ENCODE measurements at regions not wholly inside any gene's neighbourhood (a gene's known extent, or its start where the extent isn't known, plus 50 kb on each side); places are given as distances from the start of the nearest gene placed in this dataset.
"Not testable (repeated sequence)": the region's sequence is repeated elsewhere in the genome, so short reads cannot be mapped to it uniquely, and the experiment has no call there.

DNA sequence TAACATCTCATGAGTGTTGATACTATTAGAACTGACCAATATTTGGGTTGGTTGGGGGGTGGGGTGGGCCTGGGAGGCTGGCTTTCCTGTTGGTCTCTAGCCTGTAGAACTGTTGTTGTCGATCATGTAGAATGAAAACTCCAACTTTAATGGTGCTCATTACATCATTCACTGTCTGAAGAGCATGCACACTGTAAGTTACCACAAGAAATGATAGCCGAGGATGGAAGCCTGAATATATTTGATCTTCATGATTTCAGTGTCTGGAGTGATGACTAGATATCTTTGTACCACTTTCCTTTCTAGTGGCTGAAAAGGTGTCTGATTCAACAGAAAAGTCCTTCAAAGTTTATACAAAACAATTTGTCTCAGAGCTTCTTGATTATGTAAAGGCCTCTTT is 123.6 kb downstream of the XCL2 start:
- no peak for DNase-seq (ENCODE audit: low spot score)

DNA sequence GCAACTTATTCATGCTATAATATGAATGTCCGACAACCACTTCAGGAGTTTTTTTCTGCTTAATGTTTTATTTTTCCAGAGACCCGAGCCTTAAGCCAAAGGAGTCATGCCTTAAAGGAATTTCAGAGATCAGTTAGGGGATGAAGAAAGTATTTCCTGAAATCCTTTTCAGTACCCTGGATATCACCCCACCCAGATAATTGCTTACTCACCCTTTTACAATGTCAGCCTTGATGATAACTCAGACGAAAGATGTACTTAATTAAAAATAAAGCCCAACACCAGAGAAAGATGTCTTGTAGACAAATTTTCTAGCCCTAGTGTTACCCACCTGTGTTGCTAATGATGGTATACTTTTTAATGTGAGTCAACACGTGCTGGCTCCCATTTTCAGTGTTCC is 124.1 kb downstream of the XCL2 start:
- no peak for DNase-seq (ENCODE audit: low spot score)

DNA sequence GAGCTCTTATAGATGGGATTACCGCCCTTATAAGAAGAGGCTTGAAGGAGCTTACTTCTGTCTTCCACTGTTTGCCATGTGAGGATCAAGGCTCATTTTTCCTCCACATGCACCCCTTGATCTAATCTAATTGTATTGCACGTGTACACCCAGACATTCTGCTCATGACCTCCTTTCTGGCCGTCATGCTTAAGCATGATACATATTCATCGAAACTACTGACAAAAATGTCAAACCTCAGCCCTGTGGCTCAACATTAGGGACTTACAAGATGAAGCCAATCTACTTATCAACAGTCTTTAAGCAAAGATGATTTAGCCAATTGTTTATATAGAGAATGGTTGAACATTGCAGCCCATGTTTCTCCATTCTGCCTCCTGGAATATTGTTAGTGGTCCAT is 127.6 kb downstream of the XCL2 start:
- no peak for DNase-seq (ENCODE audit: low spot score)

DNA sequence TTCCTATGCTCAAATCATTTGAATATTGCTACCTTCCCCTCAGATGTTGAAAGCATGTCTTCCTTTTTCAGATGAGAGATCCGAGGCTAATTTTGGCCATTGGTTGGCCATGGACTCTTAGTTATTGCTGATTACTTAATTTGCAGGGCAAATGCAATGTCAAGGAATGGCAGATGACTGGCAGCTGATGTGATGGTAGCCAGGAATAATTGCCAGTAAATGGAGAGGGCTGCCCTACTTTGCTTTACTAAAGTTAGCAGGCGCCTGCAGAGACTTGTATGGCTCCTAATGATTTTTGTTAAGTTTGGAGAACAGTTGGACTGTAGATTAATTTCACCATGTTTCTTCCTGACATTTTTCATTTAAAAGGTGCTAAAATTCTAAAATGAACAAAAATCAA is 128.9 kb downstream of the XCL2 start:
- DNase-seq (ENCODE audit: low spot score) = no peak

DNA sequence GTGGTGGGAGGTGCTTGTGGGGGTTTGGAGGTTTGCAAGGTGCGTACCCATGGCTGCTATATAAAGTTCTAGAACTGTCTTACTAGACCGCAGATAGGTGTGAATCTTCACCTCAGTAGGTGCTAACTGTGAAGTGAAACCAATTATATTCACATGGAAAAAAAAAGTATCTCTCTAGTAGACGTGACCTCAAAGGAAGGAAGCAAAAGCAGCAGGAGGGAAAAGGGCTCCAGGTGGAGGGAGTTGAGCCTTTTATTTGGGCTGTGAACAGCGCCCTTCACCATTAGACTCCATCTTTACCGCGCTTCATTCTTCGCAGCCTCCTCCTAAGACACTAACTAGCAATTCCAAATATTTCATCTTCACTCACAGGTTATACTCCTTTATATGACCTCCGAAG is 129.8 kb downstream of the TBX19 start:
- DNase-seq (ENCODE audit: low spot score) = no peak

DNA sequence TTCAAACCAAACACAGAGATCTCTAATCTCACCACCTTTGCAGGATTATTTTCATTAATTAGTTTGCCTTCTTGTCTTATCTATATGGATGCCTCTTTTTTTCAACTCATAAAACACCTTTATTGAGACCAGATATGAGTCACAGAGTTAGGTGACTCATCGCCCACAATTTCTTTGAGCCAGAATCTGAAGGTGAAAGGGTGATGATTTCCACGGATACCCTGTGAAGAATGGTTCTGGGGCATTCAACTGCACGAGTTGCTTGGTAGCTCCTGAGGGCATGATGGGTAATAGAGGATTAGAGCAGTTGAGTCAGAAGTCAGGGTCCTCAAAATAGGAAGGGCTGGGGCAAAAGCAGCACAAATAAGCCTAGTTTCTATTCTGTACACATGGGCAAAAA is 128.2 kb downstream of the TBX19 start:
- no peak for DNase-seq (ENCODE audit: low spot score)

DNA sequence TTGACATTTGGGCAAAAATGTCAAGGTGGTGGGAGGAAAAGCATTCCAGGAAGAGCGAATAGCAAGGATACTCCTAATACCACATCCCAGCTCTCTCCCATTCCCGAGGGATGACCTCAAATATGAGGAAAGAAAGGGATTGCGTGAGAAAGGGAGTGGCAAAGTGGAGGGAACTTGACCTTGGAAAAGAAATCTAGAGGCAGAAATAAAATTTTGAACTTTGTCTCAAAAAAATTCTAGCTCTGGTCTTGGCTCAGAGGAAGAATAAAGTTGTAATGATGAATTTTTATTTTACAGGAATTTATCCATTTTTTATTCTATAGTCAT is 127.8 kb downstream of the TBX19 start:
- DNase-seq (ENCODE audit: low spot score) = no peak

DNA sequence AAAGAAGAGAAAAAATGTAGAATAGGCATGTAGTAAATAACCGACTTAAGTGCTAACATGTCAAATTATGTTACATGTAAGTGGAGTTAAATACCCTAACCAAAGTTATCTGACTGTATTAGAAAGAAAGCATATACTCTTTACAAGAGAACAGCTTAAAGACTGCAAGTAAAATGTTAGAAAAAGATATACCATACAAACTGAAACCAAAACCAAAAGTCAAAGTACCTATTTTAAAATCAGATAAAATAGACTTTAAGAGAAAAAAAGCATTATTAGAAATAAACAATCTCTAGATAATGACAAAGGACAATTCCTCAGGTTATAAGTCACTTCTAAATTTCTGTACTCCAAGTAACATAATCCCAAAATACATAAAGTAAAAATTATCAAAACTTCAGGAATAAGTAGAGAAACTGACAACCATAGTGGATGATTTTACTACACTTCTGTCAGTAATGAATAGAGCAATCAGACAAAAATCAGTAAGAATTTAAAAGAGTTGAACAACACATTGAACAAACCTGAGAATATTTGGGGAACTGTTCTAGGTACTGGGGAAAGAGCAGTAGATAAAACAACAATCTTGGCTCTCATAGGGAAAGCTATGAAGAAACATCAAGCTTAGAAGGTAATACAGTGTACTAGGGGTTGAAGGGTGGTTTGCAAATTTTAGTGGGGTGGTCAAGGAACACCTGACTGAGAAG is 127.3 kb downstream of the TBX19 start:
- DNase-seq (ENCODE audit: low spot score) = no peak

DNA sequence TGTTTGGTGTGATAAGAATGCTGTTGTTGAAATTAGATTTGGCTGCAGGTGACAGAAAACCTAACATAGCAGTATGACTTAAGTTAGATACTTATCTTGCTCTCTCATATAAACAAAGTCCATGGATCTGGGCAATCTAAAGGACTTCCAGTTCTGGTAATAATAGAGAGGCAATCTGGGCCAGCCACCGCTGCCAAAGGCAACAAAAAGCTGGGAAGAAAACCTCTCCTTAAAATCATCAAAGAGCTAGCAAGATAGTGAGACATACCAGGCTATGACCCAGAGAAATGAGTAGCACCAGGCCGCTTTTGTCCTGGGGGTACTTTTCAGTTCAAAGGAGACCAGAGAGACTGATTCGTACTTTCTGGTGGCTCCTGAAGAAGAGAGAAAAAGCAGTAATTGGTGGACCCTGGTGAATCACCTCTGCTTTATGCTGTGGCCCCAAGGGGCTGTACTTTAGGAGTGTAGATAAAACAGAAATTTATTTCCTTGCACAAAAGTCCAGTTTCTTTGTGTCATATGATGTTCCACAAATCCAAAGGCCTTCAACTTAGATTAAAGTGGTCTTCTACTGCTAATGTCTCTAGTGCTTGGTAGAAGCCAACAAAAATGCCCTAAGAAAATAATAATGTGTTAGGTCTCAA is 125.4 kb downstream of the TBX19 start:
- DNase-seq (ENCODE audit: low spot score) = no peak

DNA sequence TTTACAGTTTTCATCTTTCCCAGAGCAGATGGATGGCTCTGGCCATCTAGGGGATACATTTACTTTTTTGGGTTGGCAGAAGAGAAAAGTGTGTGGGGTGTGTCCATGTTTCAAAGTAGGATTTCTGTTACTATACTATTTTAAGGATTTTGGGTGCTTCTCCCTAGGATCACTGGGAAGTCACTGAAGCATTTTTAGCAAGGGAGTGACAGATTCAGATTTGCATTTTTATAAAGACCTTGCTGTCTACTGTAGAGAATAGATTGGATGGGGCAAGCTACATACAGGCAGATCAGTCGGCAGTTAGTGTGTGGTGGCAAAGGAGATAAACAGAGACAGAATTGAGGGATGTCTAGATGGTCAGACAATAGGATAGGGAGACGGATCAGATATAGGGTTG is 122.5 kb downstream of the TBX19 start:
- no peak for DNase-seq (ENCODE audit: low spot score)

DNA sequence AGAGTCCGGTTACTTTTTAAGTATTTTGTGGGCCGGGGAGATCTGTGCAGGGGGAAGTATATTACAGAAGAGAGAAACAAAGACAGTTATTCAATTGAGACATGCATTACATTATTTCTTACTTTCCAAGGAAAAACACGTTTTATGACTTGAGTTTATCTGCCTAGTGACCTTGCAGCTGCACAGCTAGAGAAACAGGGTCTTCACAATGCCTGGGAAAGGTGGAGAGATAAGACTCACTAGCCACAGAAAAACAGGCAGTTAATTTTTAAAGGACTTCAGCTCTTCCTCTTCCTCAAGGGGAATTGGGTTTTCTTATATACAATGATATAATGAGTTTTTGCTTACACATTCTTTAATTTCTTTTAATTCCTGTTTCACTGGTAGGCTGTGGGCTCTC is 121.8 kb downstream of the TBX19 start:
- DNase-seq (ENCODE audit: low spot score) = not testable (repeated sequence)

DNA sequence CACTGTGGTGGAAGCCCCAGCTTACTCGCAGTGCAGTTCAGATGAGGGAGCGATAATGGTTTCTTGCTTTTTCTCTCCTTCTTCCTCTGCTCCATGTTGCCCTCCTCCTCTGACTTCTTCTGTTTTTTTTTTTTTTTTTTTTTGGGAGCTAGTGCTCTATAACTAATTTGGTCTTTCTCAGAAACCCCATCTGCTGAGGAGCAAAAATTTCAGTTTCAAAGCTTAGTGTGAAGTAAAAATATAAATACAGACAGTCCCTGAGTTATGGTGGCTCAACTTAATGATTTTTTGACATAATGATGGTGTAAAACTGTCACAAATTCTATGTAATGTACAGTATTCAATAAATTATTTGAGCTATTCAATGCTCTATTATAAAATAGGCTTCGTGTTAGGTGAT is 120.7 kb downstream of the TBX19 start:
- no peak for DNase-seq (ENCODE audit: low spot score)

DNA sequence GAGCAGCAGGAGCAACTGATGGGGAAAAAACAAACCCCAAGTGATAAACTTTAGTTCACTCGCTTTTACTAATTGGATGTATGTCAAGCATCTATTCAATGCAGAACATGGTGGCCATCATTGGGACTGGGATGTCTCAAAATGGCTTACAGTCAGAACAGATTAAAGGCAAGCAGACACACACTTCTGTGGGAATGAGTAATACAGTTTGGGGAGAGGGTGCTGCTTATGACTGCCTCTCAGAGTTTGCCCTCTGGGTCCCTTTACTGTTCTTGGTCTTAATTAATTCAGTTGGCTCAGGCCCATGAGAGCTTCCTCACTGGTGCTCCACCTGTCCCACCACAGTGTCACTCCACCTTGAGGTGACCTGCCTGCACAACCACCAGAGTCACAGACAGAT is 119.5 kb downstream of the TBX19 start:
- no peak for DNase-seq (ENCODE audit: low spot score)

DNA sequence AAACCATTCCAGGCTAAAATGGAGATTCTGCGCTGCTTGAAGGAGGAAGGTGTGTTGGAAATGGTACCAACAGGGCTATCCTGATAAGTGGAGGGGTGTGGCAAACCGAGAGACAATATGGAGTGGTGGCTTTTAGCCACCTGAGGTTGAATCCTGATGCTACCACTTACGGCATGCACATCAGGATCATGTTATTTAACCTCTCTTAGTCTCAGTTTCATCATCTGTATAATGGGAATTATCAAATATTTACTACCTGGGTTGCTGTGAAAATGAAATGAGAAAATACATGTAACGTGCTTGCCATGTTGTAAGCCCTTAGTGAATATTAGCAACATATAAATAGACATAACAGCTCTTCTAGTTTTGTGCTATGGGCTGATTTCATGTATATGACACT is 117.1 kb downstream of the TBX19 start:
- no peak for DNase-seq (ENCODE audit: low spot score)

DNA sequence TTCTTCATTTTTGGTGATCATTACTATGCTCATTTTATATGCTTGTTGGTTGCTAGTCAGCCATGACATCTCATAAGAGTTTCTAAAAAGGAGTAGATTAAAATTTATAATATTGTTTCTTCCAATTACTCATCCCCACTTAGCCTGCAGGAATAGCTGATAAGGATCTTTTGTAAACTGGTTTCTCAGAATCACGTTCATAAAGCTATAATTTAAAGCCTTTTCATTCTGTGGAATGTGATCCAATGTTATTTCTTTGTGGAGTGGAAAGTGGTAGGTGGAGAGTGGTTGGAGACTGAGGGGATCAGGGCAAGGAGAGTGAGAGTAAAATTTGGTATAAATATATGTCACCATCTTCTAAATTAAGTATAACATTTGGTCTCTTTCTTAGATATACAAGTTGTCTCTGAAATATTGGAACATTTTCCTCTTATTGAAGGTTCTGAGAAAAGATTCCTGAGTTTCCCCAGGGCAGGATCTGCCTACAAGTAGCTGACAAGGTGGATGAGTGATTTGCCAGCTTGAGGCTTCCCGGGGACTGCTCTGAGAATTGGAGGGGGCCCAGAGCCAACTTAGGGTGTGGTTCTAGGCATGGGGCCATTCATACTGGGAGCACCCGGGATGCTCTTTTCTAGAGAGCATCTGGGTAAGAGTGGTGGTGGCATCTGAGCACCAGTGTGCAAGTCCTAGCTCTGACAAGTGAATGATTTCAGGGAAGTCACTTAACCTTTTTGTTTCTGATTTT is 116.4 kb downstream of the TBX19 start:
- no peak for DNase-seq (ENCODE audit: low spot score)

DNA sequence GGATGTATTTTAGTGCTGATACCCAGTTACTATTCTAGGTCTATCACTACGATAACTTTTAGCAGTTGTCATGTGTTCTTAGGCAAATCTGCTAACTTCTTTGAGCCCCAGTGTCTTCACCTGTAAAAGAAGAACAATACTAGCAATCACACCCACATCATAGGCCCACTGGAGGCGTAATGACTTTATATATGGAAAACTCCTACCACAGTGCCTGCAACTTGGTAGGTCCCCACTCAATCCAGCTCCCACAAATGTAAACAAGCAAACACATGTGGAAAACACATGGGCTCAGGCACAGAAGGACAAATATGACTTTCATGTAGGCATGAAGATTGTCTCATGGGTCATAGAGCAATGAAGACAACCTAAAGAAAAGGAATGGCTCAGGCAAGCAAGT is 115.8 kb downstream of the TBX19 start:
- DNase-seq (ENCODE audit: low spot score) = no peak

DNA sequence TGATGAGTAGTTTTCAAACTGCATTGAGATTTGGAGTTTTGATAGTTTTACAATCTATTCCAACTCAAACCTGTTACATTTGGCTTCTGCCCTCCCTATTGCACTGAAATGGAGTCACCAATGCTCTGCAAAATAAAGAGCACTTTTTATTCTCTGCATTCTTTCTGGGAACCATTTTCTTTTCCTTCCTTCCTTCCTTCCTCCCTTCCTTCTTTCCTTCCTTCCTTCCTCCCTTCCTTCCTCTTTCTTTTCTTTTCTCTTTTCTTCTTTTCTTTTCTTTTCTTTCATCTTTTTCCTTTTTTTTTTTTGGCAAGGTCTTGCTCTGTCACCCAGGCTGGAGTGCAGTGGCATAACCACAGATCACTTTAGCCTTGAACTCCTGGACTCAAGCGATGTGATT is 114.2 kb downstream of the TBX19 start:
- DNase-seq (ENCODE audit: low spot score) = no peak

DNA sequence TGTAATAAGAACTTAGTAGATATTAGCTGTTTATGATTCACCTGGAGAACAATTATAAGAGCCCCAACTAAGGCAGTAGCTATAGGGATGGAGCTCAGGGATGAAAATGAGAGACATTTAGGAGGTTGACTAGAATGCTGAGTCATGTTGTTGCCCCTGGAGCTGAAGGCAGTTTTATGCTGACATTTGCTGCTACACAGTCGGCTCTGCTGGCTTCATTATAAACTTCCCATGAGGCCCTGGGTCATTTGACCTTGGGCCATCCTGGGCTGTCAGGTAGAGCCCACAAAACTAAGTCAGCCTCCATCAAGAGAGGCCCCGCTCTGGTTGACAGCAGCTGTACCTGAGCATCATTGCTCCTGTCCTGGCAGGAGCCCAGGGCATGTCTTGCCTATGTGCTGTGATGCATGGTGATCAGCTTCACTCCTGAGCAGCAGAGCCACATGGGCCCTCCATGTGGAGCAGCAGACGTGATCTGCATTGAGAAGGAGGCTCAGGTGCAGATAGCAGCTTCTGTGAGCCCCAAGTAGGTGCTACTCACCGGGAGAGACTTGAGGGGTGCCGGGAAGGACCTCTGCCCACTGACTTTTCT is 112.4 kb downstream of the TBX19 start:
- no peak for DNase-seq (ENCODE audit: low spot score)

DNA sequence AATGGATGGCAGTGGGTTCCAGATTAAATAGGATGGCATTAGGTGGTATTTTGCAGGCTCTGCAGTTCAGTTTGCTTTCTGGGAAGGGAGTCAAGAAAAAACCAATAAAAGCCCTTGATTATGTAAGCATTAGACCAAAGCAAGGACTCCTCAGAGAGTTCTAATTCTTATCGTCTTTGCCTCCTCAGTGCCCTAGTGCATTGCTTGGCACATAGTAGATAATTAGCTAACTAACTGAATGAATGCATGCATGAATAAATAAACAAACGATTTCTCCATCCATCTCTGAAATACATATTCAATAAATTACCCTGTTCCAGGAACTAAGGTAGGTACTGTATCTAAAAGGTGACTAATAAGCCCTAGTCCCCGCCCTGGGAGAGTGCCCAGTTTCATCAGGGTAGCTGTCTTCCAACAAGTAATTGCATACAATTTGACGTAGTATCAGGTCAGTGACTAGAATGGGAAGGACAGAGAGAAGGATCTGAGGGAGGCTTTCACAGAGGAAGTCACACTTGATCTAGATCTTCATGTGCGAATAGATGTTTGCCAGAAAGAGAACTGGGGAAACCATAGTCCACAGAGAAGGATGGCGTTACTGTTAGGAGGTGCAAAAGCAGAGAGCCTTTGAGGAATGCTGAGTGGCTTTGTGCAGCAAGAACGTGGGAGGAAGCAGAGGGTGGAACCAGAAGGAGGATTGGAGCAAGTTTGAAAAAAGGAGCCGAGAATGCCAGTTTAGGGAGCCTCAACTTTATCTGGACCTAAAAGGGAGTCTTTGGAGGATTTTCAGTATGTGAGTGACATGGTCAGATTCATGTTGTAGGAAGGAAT is 111.4 kb downstream of the TBX19 start:
- DNase-seq (ENCODE audit: low spot score) = no peak

DNA sequence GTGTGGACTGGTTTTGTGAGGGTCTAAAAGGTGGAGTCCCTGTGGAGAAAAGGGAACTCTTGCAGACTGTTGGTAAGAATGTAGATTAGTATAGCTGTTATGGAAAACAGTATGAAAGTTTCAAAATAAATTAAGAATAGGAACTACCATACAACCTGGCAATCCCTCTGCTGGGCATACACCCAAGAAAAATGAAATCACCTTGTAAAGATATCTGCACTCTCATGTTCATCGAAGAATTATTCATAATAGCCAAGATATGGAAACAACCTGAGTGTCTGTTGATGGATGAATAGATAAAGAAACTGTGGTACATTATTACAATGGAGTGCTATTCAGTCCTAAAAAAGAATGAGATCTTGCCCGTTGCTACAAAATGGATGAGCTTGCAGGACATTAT is 109.6 kb downstream of the TBX19 start:
- no peak for DNase-seq (ENCODE audit: low spot score)

DNA sequence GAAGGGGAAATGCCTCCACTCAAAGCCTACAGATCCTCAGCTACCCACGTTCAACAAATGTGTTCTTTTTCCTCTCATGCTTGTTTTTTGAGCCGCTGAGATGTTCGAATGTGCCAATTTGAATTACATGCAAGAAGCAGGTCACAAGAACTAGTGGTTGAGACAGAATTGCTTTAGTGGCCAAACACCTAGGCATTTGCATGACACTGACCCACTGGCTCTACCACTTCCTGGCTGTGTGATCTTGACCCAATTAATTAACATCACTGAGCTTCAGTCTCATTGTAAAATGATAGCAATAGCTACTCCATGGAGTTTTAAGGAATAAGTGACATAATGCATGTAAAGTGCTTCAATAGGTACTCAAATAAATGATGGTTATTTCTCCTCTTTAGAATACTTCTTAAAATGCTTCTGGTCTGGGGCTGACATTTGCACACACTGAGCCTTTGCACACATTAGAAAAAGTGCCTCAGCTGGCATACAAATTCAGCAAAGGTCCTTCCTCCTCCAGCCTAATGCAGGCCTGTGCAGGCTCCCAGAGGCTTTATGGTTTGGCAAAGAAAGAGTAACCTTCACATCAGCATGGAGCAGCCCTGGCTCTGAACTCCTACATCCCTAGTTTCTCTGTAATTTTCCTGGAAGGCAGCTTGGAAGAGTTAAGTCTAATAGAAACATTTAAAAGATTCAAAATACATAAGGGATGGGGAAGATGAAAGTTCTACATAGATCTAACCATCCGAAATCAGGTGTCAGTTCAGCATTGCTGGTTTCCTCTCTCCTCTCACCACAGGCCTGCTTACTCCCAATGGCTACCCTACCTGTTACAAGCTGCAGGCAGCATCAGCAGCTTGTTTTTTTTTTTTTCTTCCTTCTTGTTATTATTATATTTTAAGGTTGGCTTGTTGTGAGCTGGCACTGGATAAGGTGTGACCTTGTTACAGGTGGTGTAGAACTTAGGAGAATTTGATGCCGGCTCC is 107.4 kb downstream of the TBX19 start:
- DNase-seq (ENCODE audit: low spot score) = no peak

Measured in germinal center (tissue), 1 donor.